ENCODE measurements at regions not wholly inside any gene's neighbourhood (a gene's known extent, or its start where the extent isn't known, plus 50 kb on each side); places are given as distances from the start of the nearest gene placed in this dataset.

GRCh38 chr2:48098539-48098938 lies 192.2 kb upstream of the FBXO11 start:
- DNase-seq (no peak), ATAC-seq (no peak)
- no peak overlapping the region for H3K27ac ChIP-seq
- peaks cover 0 to 12% (median 6%) of the 10 kb centered on the region in 11 donors for H3K9me3 ChIP-seq
- no peaks in the 10 kb centered on the region for H3K27me3 ChIP-seq
- peaks cover 0 to 7% (median 0%) of the 10 kb centered on the region in 9 donors for H3K4me1 ChIP-seq
- intact Hi-C loops (cut with DNase I): no loop called here
- no peaks in the 10 kb centered on the region for H3K36me3 ChIP-seq
- H3K4me3 ChIP-seq: no peak overlapping the region
- TF ChIP-seq CTCF (IDR thresholded peaks at IDR 0.05): no peak
- 50 to 77% methylated on average over 1 of the region's 1 CpG for WGBS, 2 donors

DNA sequence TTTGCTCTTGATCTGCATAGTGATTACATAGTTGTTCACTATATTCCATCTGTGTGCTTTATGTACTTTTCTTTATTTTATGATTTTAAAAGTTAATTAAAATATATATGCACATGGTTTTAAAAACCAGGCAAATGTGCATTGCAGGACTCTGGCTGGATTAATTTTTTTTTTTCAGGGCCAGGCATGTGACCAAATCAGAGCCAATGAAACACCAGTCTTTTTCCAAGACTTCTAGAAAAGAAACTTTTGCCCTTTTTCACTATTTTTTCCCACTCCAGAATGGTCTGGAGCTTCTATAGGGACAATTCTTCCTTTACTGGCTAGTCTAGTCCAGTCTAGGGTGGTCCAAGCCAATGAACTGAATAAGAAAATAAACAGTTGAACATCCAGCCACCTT lies 198.1 kb upstream of the FBXO11 start:
- Histone ChIP-seq H3K4me1 (peaks cover 0 to 22% (median 14%) of the 10 kb centered on the region in 9 donors), H3K27ac (no peak overlapping the region), H3K9me3 (peaks cover 0 to 12% (median 6%) of the 10 kb centered on the region in 11 donors), H3K4me3 (no peak overlapping the region), H3K36me3 (no peaks in the 10 kb centered on the region), H3K27me3 (no peaks in the 10 kb centered on the region)
- DNase-seq (no peak), ATAC-seq (no peak)
- intact Hi-C loops (cut with DNase I): loop anchor here in 7 of 10 donors (2.0 to 10.0 kb wide), 8 partner anchors 200 to 670 kb away; partner anchors contain the start of genes MSH6 (in 2 of the 7) and FBXO11 (in 1 of the 7)
- TF ChIP-seq CTCF (IDR thresholded peaks at IDR 0.05): no peak

- peak overlapping the region in 3 of 10 donors; percentile 18 to 29 (median 26) for H3K4me3 ChIP-seq
Observed at GRCh38 chr2:48105848-48106247, 199.6 kb upstream of the FBXO11 start.

DNA sequence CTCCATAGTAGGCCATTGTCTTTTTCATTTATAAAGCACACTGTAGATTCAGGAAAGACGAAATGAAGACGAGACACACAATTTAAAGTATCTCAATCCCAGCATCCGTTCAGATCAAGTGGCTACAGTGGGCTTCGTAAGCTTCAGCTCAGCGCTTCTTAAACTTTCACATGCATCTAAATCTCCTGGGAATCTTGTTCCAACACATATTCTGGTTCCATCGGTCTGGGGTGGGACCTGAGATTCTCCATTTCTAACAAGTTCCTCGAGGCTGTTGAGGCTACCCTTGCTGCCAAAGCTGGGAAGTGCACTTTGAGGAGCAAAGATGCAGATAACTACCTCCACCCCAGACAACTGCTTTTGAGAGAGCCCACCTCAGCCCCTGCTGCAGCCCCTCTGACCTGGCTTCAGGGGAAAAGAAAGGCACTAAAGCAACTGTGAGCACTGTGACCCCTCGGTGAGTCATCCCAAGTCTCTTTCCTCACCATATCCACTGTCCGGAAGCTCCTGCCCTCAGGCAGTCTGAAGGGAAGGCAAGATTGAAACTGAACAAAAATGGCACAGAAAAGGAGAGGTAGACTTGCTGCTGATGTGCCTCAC lies 201.1 kb upstream of the FBXO11 start:
- no peaks in the 10 kb centered on the region for H3K27me3 ChIP-seq
- ATAC-seq: no peak
- no peak for DNase-seq
- H3K9me3 ChIP-seq: no peaks in the 10 kb centered on the region
- no peaks in the 10 kb centered on the region for H3K36me3 ChIP-seq
- TF ChIP-seq CTCF (IDR thresholded peaks at IDR 0.05): no peak
- intact Hi-C loops (cut with DNase I): loop anchor here (1.0 to 10.0 kb wide), 16 partner anchors 200 to 673 kb away; partner anchors contain the start of genes FBXO11 (in 8 of the 10) and MSH6 (in 3 of the 10)
- 45 to 56% methylated on average over 9 of the region's 9 CpGs for WGBS, 2 donors
- peak overlapping the region in 9 of 10 donors; percentile 21 to 67 (median 59) for H3K27ac ChIP-seq
- peak overlapping the region in 3 of 10 donors; percentile 18 to 26 (median 19) for H3K4me3 ChIP-seq
- H3K4me1 ChIP-seq: peaks cover 0 to 36% (median 20%) of the 10 kb centered on the region in 9 donors

More at GRCh38 chr2:48105848-48106247, 199.6 kb upstream of the FBXO11 start:
- H3K27ac ChIP-seq: peak overlapping the region in 5 of 10 donors; percentile 39 to 67 (median 59)
- no peaks in the 10 kb centered on the region for H3K27me3 ChIP-seq
- 78 to 83% methylated on average over 11 of the region's 11 CpGs for WGBS, 2 donors
- no peaks in the 10 kb centered on the region for H3K36me3 ChIP-seq
- intact Hi-C loops (cut with DNase I): loop anchor here (1.0 to 10.0 kb wide), 19 partner anchors 199 to 671 kb away; partner anchors contain the start of genes FBXO11 (in 9 of the 10) and MSH6 (in 3 of the 10)
- TF ChIP-seq CTCF (IDR thresholded peaks at IDR 0.05): no peak
- H3K4me1 ChIP-seq: peaks cover 0 to 27% (median 18%) of the 10 kb centered on the region in 9 donors
- DNase-seq (no peak), ATAC-seq (peak in 5 of 8 donors; percentile 1 to 24 (median 11))
- H3K9me3 ChIP-seq: no peaks in the 10 kb centered on the region

Measured in heart right ventricle (tissue), 16 donors.